ENCODE measurements at regions not wholly inside any gene's neighbourhood (a gene's known extent, or its start where the extent isn't known, plus 50 kb on each side); places are given as distances from the start of the nearest gene placed in this dataset.

- ChIA-PET CTCF (no interaction called here), POLR2A (no interaction called here)
- no peak for DNase-seq
- Mint-ChIP-seq H3K4me1 (ENCODE audit: low read depth) (no peaks in the 10 kb centered on the region), H3K36me3 (no peaks in the 10 kb centered on the region), H3K27ac (no peak overlapping the region), H3K9me3 (peaks cover 3% of the 10 kb centered on the region), H3K27me3 (no peaks in the 10 kb centered on the region), H3K4me3 (no peak overlapping the region)
- intact Hi-C loops (cut with micrococcal nuclease), result no loop called here
These were observed 142.9 kb upstream of the NCKAP5 start for GRCh38 chr2:133711201-133711600.

- intact Hi-C loops (cut with micrococcal nuclease), result no loop called here
These were observed 143.5 kb upstream of the NCKAP5 start for GRCh38 chr2:133711806-133712205.

DNA sequence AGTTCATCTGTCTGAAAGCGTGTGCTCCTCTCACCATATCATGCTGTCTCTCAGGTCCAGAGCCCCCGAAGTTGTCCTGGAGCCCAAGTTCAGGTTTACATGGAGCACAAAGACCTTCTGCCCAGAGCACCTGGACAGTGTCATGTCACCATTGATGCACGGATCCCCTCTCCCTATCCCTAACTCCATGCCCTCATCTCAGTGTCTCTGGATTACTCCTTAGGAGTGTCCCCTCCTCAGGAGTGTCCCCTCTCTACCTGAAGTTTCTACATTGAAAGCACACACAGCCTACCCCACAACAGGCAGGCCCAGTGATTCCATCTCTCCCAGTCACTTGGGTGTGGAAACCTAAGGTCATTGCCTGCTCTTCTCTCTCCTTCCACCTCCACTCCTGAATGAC, 144.1 kb upstream of the NCKAP5 start:
- ChIA-PET CTCF (no interaction called here), POLR2A (no interaction called here)
- Mint-ChIP-seq H3K27me3 (no peaks in the 10 kb centered on the region), H3K4me1 (ENCODE audit: low read depth) (no peaks in the 10 kb centered on the region), H3K4me3 (no peak overlapping the region), H3K9me3 (peaks cover 3% of the 10 kb centered on the region), H3K36me3 (no peaks in the 10 kb centered on the region), H3K27ac (no peak overlapping the region)
- no peak for DNase-seq
- intact Hi-C loops (cut with micrococcal nuclease), result no loop called here

More at GRCh38 chr2:133711806-133712205, 143.5 kb upstream of the NCKAP5 start:
- Mint-ChIP-seq H3K4me1 (ENCODE audit: low read depth) (no peaks in the 10 kb centered on the region), H3K27ac (no peak overlapping the region), H3K27me3 (no peaks in the 10 kb centered on the region), H3K4me3 (no peak overlapping the region), H3K9me3 (peaks cover 3% of the 10 kb centered on the region), H3K36me3 (no peaks in the 10 kb centered on the region)
- DNase-seq, result no peak
- ChIA-PET CTCF (no interaction called here), POLR2A (no interaction called here)

DNA sequence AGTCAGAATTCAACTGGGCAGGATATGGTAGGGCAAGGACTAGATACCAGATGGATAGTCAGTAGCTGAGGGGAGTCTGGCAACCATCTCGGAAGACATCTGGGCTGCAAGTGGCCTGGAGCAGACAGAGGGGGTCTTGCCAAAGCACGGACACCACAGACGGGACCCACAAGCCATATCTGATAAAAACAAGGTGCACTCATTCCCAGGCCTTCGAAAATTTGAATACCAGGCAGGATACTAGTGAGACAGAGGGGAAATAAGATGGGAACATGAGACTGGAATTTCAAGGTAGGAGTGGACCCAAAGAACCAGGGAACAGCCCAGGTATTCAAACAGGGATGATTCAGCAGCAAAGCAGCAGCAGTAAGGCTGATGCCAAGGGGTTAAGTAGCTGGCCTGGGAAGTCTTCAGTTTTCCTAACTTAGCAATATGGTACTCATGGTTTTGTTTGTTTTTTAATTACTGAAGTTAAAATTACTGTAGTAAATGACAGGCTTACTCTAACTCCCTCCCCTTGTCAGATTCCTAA, 144.9 kb upstream of the NCKAP5 start:
- H3K36me3 Mint-ChIP-seq, result no peaks in the 10 kb centered on the region
- H3K27ac Mint-ChIP-seq, result no peak overlapping the region
- ChIA-PET POLR2A (no interaction called here), CTCF (no interaction called here)
- no peaks in the 10 kb centered on the region for H3K27me3 Mint-ChIP-seq
- no peak for DNase-seq
- no peak overlapping the region for H3K4me3 Mint-ChIP-seq
- H3K4me1 Mint-ChIP-seq (ENCODE audit: low read depth), result no peaks in the 10 kb centered on the region
- peaks cover 3% of the 10 kb centered on the region for H3K9me3 Mint-ChIP-seq
- intact Hi-C loops (cut with micrococcal nuclease), result no loop called here

GRCh38 chr2:133716166-133716565, 147.9 kb upstream of the NCKAP5 start:
- H3K27ac Mint-ChIP-seq, result no peak overlapping the region
- no peaks in the 10 kb centered on the region for H3K36me3 Mint-ChIP-seq
- no peak overlapping the region for H3K4me3 Mint-ChIP-seq
- CTCF ChIA-PET, result no interaction called here
- intact Hi-C loops (cut with micrococcal nuclease), result no loop called here
- H3K27me3 Mint-ChIP-seq, result no peaks in the 10 kb centered on the region
- H3K4me1 Mint-ChIP-seq (ENCODE audit: low read depth), result no peaks in the 10 kb centered on the region
- H3K9me3 Mint-ChIP-seq, result no peaks in the 10 kb centered on the region
- POLR2A ChIA-PET, result no interaction called here
- DNase-seq, result no peak

DNA sequence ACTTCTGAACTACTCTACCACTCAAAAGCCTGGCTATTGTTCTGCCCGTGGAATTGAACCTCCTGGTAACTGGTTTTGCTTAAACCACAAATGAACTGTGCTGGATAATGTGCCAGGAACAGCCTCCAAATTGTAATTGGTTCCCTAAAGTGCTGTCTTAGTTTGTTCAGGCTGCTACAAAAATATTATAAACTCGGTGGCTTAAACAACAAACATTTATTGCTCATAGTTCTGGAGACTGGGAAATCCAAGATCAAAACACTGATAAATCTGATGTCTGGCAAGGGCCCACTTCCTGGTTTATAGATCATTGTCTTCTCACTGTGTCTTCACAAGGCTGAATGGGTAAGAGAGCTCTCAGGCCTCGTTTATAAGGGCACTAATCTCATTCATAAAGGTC, 149.2 kb upstream of the NCKAP5 start:
- Mint-ChIP-seq H3K4me1 (ENCODE audit: low read depth) (no peaks in the 10 kb centered on the region), H3K9me3 (no peaks in the 10 kb centered on the region), H3K4me3 (no peak overlapping the region), H3K36me3 (no peaks in the 10 kb centered on the region), H3K27ac (no peak overlapping the region), H3K27me3 (no peaks in the 10 kb centered on the region)
- no peak for DNase-seq
- CTCF ChIA-PET, result no interaction called here
- POLR2A ChIA-PET, result no interaction called here
- intact Hi-C loops (cut with micrococcal nuclease), result no loop called here

DNA sequence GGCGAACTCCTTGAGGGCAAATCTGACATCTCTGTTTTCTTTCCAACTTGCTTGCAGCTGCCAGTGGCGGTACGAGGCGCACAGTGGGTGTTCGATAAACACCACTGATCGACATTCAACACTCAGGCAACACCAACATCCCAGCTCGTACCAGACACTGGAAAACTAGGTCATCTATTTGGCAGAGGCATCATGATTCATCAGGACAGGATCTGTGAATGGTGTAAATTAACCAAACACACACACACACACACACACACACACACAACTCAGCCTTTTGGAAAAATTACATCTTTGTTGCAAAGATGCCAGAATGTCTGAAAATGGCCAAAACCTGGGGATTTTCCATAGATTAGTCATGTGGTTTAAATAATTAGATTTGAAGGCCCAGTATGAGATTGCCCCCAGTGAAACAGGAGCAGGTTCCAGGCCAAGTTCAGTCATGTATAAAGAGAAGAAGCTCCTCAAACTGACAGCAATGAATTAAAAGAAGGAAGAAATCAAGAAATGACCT, 150.5 kb upstream of the NCKAP5 start:
- DNase-seq, result no peak
- Mint-ChIP-seq H3K4me1 (ENCODE audit: low read depth) (no peaks in the 10 kb centered on the region), H3K9me3 (no peaks in the 10 kb centered on the region), H3K4me3 (no peak overlapping the region), H3K27ac (no peak overlapping the region), H3K27me3 (no peaks in the 10 kb centered on the region), H3K36me3 (no peaks in the 10 kb centered on the region)
- intact Hi-C loops (cut with micrococcal nuclease), result no loop called here
- POLR2A ChIA-PET, result no interaction called here
- CTCF ChIA-PET, result no interaction called here

DNA sequence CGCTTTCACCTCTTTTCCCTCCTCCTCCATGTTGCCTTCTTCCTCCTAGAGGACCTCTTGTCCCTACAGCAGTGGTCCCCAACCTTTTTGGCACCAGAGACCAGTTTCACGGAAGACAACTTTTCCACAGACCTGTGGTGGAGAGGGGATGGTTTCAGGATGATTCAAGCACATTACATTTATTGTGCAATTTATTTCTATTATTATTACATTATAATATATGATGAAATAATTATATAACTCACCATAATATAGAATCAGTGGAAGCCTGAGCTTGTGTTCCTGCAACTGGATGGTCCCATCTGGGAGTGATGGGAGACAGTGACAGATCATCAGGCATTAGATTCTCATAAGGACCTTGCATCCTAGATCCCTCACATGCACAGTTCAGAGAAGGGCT, 152.2 kb upstream of the NCKAP5 start:
- Mint-ChIP-seq H3K9me3 (no peaks in the 10 kb centered on the region), H3K27ac (no peak overlapping the region), H3K36me3 (no peaks in the 10 kb centered on the region), H3K4me3 (no peak overlapping the region), H3K27me3 (no peaks in the 10 kb centered on the region), H3K4me1 (ENCODE audit: low read depth) (no peaks in the 10 kb centered on the region)
- POLR2A ChIA-PET, result no interaction called here
- intact Hi-C loops (cut with micrococcal nuclease), result no loop called here
- CTCF ChIA-PET, result no interaction called here
- no peak for DNase-seq

- no peak for DNase-seq
- CTCF ChIA-PET, result no interaction called here
- Mint-ChIP-seq H3K36me3 (no peaks in the 10 kb centered on the region), H3K4me1 (ENCODE audit: low read depth) (no peaks in the 10 kb centered on the region), H3K27ac (no peak overlapping the region), H3K4me3 (no peak overlapping the region), H3K27me3 (no peaks in the 10 kb centered on the region), H3K9me3 (no peaks in the 10 kb centered on the region)
- intact Hi-C loops (cut with micrococcal nuclease), result no loop called here
- POLR2A ChIA-PET, result no interaction called here
These were observed 152.9 kb upstream of the NCKAP5 start for GRCh38 chr2:133721118-133721517.

GRCh38 chr2:133723133-133723532, 154.9 kb upstream of the NCKAP5 start:
- POLR2A ChIA-PET, result no interaction called here

GRCh38 chr2:133726973-133727372, 158.7 kb upstream of the NCKAP5 start:
- intact Hi-C loops (cut with micrococcal nuclease), result no loop called here
- Mint-ChIP-seq H3K27ac (no peak overlapping the region), H3K9me3 (no peaks in the 10 kb centered on the region), H3K4me3 (no peak overlapping the region), H3K27me3 (no peaks in the 10 kb centered on the region), H3K4me1 (ENCODE audit: low read depth) (peaks cover 2% of the 10 kb centered on the region), H3K36me3 (no peaks in the 10 kb centered on the region)
- ChIA-PET POLR2A (no interaction called here), CTCF (no interaction called here)
- DNase-seq, result no peak

More at GRCh38 chr2:133723133-133723532, 154.9 kb upstream of the NCKAP5 start:
- Mint-ChIP-seq H3K36me3 (no peaks in the 10 kb centered on the region), H3K27ac (no peak overlapping the region), H3K4me1 (ENCODE audit: low read depth) (peaks cover 2% of the 10 kb centered on the region), H3K27me3 (no peaks in the 10 kb centered on the region), H3K4me3 (no peak overlapping the region), H3K9me3 (no peaks in the 10 kb centered on the region)
- intact Hi-C loops (cut with micrococcal nuclease), result no loop called here
- no peak for DNase-seq
- CTCF ChIA-PET, result no interaction called here

GRCh38 chr2:133732059-133732458, 163.8 kb upstream of the NCKAP5 start:
- Mint-ChIP-seq H3K27ac (no peak overlapping the region), H3K9me3 (peaks cover 6% of the 10 kb centered on the region), H3K4me1 (ENCODE audit: low read depth) (peaks cover 2% of the 10 kb centered on the region), H3K4me3 (no peak overlapping the region), H3K36me3 (no peaks in the 10 kb centered on the region), H3K27me3 (peaks cover 1% of the 10 kb centered on the region)
- ChIA-PET CTCF (no interaction called here), POLR2A (no interaction called here)
- DNase-seq, result no peak
- intact Hi-C loops (cut with micrococcal nuclease), result no loop called here

- POLR2A ChIA-PET, result no interaction called here
- Mint-ChIP-seq H3K36me3 (no peaks in the 10 kb centered on the region), H3K4me1 (ENCODE audit: low read depth) (no peaks in the 10 kb centered on the region), H3K27me3 (peaks cover 1% of the 10 kb centered on the region), H3K9me3 (peaks cover 6% of the 10 kb centered on the region), H3K4me3 (no peak overlapping the region), H3K27ac (no peak overlapping the region)
- CTCF ChIA-PET, result no interaction called here
- intact Hi-C loops (cut with micrococcal nuclease), result no loop called here
- no peak for DNase-seq
These were observed 165.0 kb upstream of the NCKAP5 start for GRCh38 chr2:133732982-133733900.
